RWPE2 (cell line): ENCODE measurements at regions not wholly inside any gene's neighbourhood (a gene's known extent, or its start where the extent isn't known, plus 50 kb on each side); places are given as distances from the start of the nearest gene placed in this dataset.

Experiments used
- ATAC-seq: fragments of 200-7000 bp; cut with Tn5 transposase; 3 replicates; pipeline ENCODE4 v1.9.1; 2021; ENCODE audit warnings: low read depth
- DNase-seq: peaks from one replicate; pipeline ENCODE4 v3.0.0-alpha.2; 2020; ENCODE audit warnings: low spot score
- H3K27ac ChIP-seq: fragments of 450-650 bp; 2 replicates; pipeline ENCODE4 v1.5.1; 2017; ENCODE audit warnings: mild to moderate bottlenecking; ENCODE audit not compliant: poor library complexity, severe bottlenecking
- H3K27me3 ChIP-seq: fragments of 250-450 bp; sonication (Bioruptor Pico); 2 replicates; pipeline ENCODE4 v1.5.1; 2021; ENCODE audit warnings: mild to moderate bottlenecking, moderate library complexity; ENCODE audit not compliant: insufficient read depth, poor library complexity, severe bottlenecking
- H3K36me3 ChIP-seq: fragments of 250-450 bp; sonication (Bioruptor Pico); 2 replicates; pipeline ENCODE4 v1.5.1; 2020; ENCODE audit warnings: low read depth, mild to moderate bottlenecking, moderate library complexity
- H3K4me1 ChIP-seq: fragments of 250-450 bp; sonication (Bioruptor Pico); 2 replicates; pipeline ENCODE4 v1.5.1; 2021; ENCODE audit warnings: mild to moderate bottlenecking, moderate library complexity; ENCODE audit not compliant: insufficient read depth, poor library complexity, severe bottlenecking
- H3K4me3 ChIP-seq: fragments of 250-450 bp; sonication (Bioruptor Pico); 2 replicates; pipeline ENCODE4 v1.5.1; 2021; ENCODE audit warnings: mild to moderate bottlenecking, moderate library complexity; ENCODE audit not compliant: severe bottlenecking
- H3K9me3 ChIP-seq: fragments of 250-450 bp; sonication (Bioruptor Pico); 2 replicates; pipeline ENCODE4 v1.5.1; 2021; ENCODE audit warnings: mild to moderate bottlenecking, moderate library complexity; ENCODE audit not compliant: severe bottlenecking
- TF ChIP-seq, protein P1 (sequence below): fragments of 450-650 bp; IDR thresholded peaks from one replicate; pipeline ENCODE4 v1.5.1; 2017; ENCODE audit warnings: mild to moderate bottlenecking, moderate library complexity; ENCODE audit not compliant: poor library complexity, severe bottlenecking

DNA sequence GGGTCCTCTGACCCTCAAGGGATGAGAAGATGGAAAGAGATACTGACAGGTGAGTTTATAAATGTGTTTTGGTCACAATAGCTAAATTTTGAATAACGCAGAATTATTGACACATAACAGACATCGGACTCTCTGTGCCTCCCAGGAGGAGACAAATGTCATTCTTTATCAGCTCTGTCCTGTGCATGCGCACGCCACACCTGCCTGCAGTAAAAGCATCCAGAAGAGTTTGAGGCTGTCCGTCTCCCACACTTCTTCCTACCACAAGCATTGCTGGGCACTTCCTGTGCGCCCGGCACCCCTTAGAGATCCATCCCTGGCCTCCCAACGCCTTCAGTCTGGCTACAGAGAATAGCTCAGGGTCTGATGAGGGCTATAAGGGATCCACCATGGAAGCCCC, 81.5 kb upstream of the CST7 start:
- ATAC-seq: no peak
- TF ChIP-seq, protein P1, sequence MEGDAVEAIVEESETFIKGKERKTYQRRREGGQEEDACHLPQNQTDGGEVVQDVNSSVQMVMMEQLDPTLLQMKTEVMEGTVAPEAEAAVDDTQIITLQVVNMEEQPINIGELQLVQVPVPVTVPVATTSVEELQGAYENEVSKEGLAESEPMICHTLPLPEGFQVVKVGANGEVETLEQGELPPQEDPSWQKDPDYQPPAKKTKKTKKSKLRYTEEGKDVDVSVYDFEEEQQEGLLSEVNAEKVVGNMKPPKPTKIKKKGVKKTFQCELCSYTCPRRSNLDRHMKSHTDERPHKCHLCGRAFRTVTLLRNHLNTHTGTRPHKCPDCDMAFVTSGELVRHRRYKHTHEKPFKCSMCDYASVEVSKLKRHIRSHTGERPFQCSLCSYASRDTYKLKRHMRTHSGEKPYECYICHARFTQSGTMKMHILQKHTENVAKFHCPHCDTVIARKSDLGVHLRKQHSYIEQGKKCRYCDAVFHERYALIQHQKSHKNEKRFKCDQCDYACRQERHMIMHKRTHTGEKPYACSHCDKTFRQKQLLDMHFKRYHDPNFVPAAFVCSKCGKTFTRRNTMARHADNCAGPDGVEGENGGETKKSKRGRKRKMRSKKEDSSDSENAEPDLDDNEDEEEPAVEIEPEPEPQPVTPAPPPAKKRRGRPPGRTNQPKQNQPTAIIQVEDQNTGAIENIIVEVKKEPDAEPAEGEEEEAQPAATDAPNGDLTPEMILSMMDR: no peak
- no peak overlapping the region for H3K27ac ChIP-seq
- no peaks in the 10 kb centered on the region for H3K36me3 ChIP-seq
- no peaks in the 10 kb centered on the region for H3K9me3 ChIP-seq
- H3K4me1 ChIP-seq: no peaks in the 10 kb centered on the region
- no peak for DNase-seq
- H3K4me3 ChIP-seq: no peak overlapping the region
- no peaks in the 10 kb centered on the region for H3K27me3 ChIP-seq

DNA sequence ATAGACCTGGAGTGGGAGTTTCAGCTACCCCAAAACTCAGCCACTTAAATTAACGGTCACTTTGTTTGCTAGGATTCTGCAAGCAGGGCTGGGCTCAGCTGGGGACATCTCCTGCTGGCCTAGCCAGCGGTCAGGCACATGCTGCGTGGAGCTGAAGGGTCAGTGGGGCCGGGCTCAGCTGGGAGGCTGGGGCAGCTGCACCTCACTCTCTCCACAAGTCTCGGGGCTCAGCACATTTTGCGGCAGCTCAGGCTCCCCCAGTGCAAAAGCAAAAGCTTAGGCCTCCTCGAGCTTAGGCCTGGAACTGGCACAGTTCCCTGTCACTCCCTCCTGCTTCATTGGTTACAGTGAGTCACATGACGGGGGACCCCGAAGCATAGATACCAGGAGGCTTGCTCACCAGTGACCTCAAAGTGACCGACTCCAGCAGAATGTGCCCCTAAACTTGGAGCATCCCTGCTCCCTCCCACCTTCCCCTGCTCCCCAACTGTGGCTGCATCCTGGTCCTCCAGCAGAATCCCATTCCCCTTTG, 80.6 kb upstream of the CST7 start:
- no peak overlapping the region for H3K27ac ChIP-seq
- DNase-seq (no peak), ATAC-seq (no peak)
- H3K4me3 ChIP-seq: no peak overlapping the region
- H3K9me3 ChIP-seq: no peaks in the 10 kb centered on the region
- TF ChIP-seq, protein P1: no peak
- H3K4me1 ChIP-seq: no peaks in the 10 kb centered on the region
- H3K36me3 ChIP-seq: no peaks in the 10 kb centered on the region
- H3K27me3 ChIP-seq: no peaks in the 10 kb centered on the region

DNA sequence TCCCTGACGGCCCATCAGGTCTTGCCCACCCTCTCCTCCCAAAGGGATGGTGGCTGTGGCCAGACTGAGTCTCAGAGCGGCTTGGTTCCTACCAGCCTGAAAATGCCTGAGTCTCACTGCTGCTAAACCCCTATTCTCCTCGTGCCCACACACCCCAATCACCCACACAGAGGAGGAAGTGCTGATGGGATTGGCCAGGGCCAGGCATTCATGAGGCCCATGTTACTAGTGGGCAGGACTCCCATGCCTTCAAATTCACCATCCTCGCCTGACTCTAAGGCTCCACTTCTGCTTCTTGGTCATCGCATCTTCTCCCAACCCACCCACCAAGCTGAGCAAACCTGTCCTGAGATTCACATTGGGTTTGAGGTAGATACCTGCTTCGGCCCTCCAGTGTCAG, 80.1 kb upstream of the CST7 start:
- H3K4me1 ChIP-seq: no peaks in the 10 kb centered on the region
- H3K27me3 ChIP-seq: no peaks in the 10 kb centered on the region
- TF ChIP-seq, protein P1: no peak
- no peaks in the 10 kb centered on the region for H3K36me3 ChIP-seq
- no peak overlapping the region for H3K4me3 ChIP-seq
- no peak overlapping the region for H3K27ac ChIP-seq
- ATAC-seq (no peak), DNase-seq (no peak)
- H3K9me3 ChIP-seq: no peaks in the 10 kb centered on the region

DNA sequence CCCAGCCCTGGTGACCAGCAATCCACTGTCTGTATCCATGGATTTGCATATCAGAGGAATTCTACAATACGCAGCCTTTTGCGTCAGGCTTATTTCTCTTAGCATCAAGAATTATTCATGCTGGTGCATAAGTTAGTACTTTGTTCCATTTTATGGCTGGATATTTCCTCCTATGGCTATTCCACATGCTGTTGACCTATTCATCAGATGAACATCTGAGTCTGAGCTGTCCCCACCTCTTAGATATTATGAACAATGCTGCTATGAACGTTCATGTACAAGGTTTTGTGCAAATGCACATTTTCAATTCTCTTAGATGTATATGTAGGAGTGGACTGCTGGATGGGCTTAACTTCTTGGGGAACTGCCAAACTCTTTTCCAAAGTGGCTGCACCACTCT, 79.0 kb upstream of the CST7 start:
- no peaks in the 10 kb centered on the region for H3K27me3 ChIP-seq
- H3K4me3 ChIP-seq: no peak overlapping the region
- H3K4me1 ChIP-seq: no peaks in the 10 kb centered on the region
- H3K27ac ChIP-seq: no peak overlapping the region
- DNase-seq: no peak
- ATAC-seq: no peak
- no peaks in the 10 kb centered on the region for H3K36me3 ChIP-seq
- no peaks in the 10 kb centered on the region for H3K9me3 ChIP-seq
- TF ChIP-seq, protein P1: no peak

DNA sequence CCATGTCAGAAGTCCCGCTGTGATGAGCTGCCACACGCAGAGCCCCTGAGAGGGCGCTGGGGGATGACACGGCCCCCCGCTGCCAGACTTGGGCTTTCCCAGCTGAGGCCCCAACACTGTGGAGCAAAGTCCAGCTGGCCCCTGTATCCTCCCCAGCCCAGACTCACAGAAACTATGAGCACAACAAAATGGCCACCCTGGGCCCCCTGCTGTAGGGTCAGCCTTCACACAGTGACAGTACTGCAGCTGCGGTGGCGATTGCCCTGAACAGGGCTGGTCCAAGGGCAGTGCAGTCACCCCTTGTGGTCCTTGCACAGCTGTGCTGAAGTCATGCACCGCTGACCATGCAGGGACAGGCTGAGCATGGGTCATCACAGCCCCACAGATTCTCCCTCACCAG, 78.2 kb upstream of the CST7 start:
- no peaks in the 10 kb centered on the region for H3K9me3 ChIP-seq
- H3K36me3 ChIP-seq: no peaks in the 10 kb centered on the region
- TF ChIP-seq, protein P1: no peak
- ATAC-seq: no peak
- H3K4me3 ChIP-seq: no peak overlapping the region
- no peak for DNase-seq
- H3K27me3 ChIP-seq: no peaks in the 10 kb centered on the region
- no peak overlapping the region for H3K27ac ChIP-seq
- H3K4me1 ChIP-seq: no peaks in the 10 kb centered on the region
